Dendritic cell treated with granulocyte-macrophage colony-stimulating factor and Interleukin-4, amounts not matched to agents 40 ng/mL and 50 ng/mL, for 4 days (primary cell): ENCODE measurements at regions not wholly inside any gene's neighbourhood (a gene's known extent, or its start where the extent isn't known, plus 50 kb on each side); places are given as distances from the start of the nearest gene placed in this dataset.

Experiments used
- H3K27ac Mint-ChIP-seq: one replicate; pipeline ENCODE4 v1.8.0; 2022; ENCODE audit warnings: mild to moderate bottlenecking, mixed read lengths
- H3K27me3 Mint-ChIP-seq: one replicate; pipeline ENCODE4 v1.8.0; 2022; ENCODE audit warnings: mild to moderate bottlenecking, mixed read lengths
- H3K36me3 Mint-ChIP-seq: one replicate; pipeline ENCODE4 v1.8.0; 2022; ENCODE audit warnings: low read depth, mixed read lengths
- H3K4me1 Mint-ChIP-seq: one replicate; pipeline ENCODE4 v1.8.0; 2022; ENCODE audit warnings: low read depth, mixed read lengths
- H3K4me3 Mint-ChIP-seq: one replicate; pipeline ENCODE4 v1.8.0; 2022; ENCODE audit warnings: mild to moderate bottlenecking, moderate library complexity, mixed read lengths
- H3K9me3 Mint-ChIP-seq: one replicate; pipeline ENCODE4 v1.8.0; 2022; ENCODE audit warnings: mixed read lengths
- intact Hi-C: fragments of 100-400 bp; cut with micrococcal nuclease; formaldehyde crosslinking; loops from one replicate; pipeline ENCODE4 v1.15.0; 2022

GRCh38 chrX:118198577-118198976 lies 82.0 kb upstream of the KLHL13 start:
- Mint-ChIP-seq H3K4me1 (no peaks in the 10 kb centered on the region), H3K36me3 (no peaks in the 10 kb centered on the region), H3K27me3 (no peaks in the 10 kb centered on the region), H3K9me3 (no peaks in the 10 kb centered on the region), H3K4me3 (no peak overlapping the region), H3K27ac (no peak overlapping the region)
- intact Hi-C loops: no loop called here

DNA sequence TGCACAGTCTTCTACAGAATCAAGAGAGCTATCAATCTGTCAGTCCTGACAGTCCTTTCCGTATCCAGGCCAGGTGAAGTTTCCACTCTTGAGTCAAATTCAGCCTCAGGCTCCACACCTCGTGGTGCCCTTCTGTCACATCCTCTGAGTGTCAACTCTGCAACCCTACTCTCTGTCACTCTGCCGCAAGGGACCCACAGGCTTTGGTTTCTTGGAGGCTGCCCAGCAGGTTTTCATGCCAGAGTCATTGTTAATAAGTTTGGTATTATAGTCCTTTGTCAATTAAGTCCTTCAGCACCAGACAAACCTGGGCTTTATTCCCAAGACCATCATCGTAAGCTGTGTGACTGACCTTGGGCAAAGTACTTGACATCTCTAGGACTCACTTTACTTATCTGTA lies 83.4 kb upstream of the KLHL13 start:
- intact Hi-C loops: no loop called here
- H3K4me1 Mint-ChIP-seq: no peaks in the 10 kb centered on the region
- no peak overlapping the region for H3K4me3 Mint-ChIP-seq
- no peaks in the 10 kb centered on the region for H3K36me3 Mint-ChIP-seq
- no peaks in the 10 kb centered on the region for H3K27me3 Mint-ChIP-seq
- H3K9me3 Mint-ChIP-seq: no peaks in the 10 kb centered on the region
- H3K27ac Mint-ChIP-seq: no peak overlapping the region

GRCh38 chrX:118205421-118206395 lies 89.1 kb upstream of the KLHL13 start:
- H3K36me3 Mint-ChIP-seq: no peaks in the 10 kb centered on the region

GRCh38 chrX:118207831-118208453 lies 91.3 kb upstream of the KLHL13 start:
- peaks cover 25% of the 10 kb centered on the region for H3K4me1 Mint-ChIP-seq
- H3K27me3 Mint-ChIP-seq: peaks cover 9% of the 10 kb centered on the region
- H3K4me3 Mint-ChIP-seq: no peak overlapping the region
- H3K27ac Mint-ChIP-seq: no peak overlapping the region
- no peaks in the 10 kb centered on the region for H3K36me3 Mint-ChIP-seq
- intact Hi-C loops: no loop called here
- no peaks in the 10 kb centered on the region for H3K9me3 Mint-ChIP-seq

More at GRCh38 chrX:118205421-118206395, 89.1 kb upstream of the KLHL13 start:
- peaks cover 5% of the 10 kb centered on the region for H3K4me1 Mint-ChIP-seq
- H3K27me3 Mint-ChIP-seq: peaks cover 5% of the 10 kb centered on the region
- H3K9me3 Mint-ChIP-seq: no peaks in the 10 kb centered on the region
- no peak overlapping the region for H3K27ac Mint-ChIP-seq
- intact Hi-C loops: no loop called here
- H3K4me3 Mint-ChIP-seq: no peak overlapping the region

DNA sequence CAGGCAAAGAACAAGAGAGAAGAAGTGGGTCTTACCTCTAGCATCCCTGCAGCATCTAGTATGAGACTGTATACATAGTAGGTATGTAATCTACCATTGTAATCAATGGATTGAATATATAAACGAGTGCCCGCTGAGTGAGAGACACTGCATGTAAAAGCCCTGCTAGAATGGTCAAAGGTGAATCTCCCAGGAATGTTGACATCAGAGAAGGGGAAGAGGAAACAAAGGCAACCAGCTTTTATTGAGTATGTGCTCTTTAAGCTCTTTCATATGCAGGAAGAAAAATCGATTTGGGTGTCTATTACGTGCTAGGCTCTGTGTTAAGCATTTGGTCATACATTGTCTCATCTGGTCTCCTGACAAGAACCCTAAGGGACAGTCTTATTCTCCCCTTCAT lies 91.9 kb upstream of the KLHL13 start:
- peaks cover 27% of the 10 kb centered on the region for H3K4me1 Mint-ChIP-seq
- H3K27me3 Mint-ChIP-seq: peaks cover 9% of the 10 kb centered on the region
- H3K9me3 Mint-ChIP-seq: no peaks in the 10 kb centered on the region
- H3K36me3 Mint-ChIP-seq: no peaks in the 10 kb centered on the region
- H3K4me3 Mint-ChIP-seq: no peak overlapping the region
- intact Hi-C loops: no loop called here
- H3K27ac Mint-ChIP-seq: no peak overlapping the region

DNA sequence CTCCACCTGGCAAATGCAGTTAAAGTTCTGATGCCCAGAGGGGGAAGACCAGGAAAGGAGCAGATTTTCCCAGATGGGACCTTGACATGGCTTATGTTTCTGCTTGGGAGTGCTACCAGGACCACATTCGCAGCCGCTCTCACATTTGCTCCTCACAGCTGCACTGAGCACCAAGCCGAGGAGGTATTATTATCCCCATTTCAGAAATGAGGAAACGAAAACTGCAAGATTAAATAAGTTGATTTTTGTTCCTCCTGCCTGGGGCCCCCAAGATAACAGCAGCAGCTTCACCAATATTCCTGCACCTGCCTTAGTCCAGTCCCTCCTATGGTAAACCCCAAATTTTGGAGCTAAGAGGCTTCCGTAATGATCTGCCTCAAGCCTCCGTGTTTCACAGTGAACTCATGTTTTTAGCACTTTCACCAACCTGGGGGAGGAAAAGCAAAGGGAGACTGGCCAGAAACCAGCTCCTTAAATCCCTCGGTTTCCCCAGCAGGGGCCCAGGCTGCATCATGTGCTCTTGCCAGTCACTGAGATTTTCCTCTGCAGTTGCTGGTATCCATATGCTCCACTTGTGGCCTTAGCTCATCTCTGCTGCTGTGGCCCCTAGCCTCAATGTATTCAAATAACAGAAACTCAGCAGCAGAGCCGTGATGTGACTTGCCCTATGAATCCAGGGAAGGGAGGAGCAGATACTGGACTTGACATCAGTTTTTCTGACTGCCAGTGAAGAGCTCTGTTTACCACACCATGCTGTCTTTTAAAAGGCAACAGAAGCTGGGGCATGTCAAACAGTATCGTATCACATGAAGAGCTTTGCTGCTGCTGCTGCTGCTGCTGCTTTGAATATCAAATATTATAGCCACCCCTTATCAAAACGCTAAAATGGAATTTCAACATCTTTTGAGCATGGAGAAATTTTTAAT lies 95.5 kb upstream of the KLHL13 start:
- Mint-ChIP-seq H3K27ac (peak overlapping the region; percentile 56), H3K36me3 (no peaks in the 10 kb centered on the region), H3K27me3 (peaks cover 13% of the 10 kb centered on the region), H3K4me3 (peak overlapping the region; percentile 2), H3K4me1 (peaks cover 45% of the 10 kb centered on the region), H3K9me3 (no peaks in the 10 kb centered on the region)
- intact Hi-C loops: no loop called here

- H3K9me3 Mint-ChIP-seq: no peaks in the 10 kb centered on the region
- H3K27ac Mint-ChIP-seq: peak overlapping the region; percentile 56
Observed at GRCh38 chrX:118212817-118213183, 96.2 kb upstream of the KLHL13 start.

DNA sequence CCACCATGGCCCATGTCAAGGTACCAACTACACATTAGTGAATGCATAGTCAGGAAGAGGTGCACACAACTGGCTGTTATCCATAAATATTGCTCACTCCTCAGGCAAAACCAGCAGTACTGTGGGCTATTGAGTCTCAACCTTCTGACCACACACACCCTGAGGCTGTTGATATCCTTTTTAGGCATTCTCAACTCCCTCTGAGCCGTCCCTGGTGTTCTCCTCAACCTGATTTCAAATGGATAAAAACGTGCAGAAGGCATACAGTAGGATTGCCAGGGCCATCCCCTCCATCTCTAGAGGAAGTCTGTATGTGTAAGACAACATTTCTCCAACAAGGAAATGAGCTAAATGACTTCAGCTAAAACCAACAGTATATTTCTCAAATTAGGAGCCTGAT lies 98.7 kb upstream of the KLHL13 start:
- Mint-ChIP-seq H3K4me1 (peaks cover 43% of the 10 kb centered on the region), H3K36me3 (no peaks in the 10 kb centered on the region), H3K9me3 (no peaks in the 10 kb centered on the region), H3K27me3 (peaks cover 11% of the 10 kb centered on the region), H3K27ac (peak overlapping the region; percentile 37), H3K4me3 (no peak overlapping the region)
- intact Hi-C loops: no loop called here

More at GRCh38 chrX:118212817-118213183, 96.2 kb upstream of the KLHL13 start:
- H3K27me3 Mint-ChIP-seq: peaks cover 13% of the 10 kb centered on the region
- H3K4me3 Mint-ChIP-seq: no peak overlapping the region
- intact Hi-C loops: no loop called here
- H3K36me3 Mint-ChIP-seq: no peaks in the 10 kb centered on the region
- peaks cover 45% of the 10 kb centered on the region for H3K4me1 Mint-ChIP-seq

DNA sequence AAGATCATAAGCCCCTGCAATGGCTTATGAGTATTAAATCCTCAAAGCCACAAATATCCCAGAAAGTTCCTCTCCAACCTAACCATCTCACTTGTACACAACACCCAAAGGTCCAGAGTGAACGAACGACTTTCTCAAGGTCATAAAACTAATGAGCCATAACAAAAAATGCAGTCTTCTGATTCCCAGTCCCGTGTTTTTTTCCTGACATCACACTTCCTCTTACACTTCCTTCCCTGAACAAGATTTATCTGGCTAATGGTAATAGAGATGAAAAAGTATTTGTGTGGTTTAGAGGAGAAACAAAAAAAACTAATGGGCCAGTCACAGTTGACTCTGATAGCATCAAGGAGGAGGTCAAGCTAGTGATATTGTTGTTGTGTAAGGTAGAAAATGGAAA lies 99.5 kb upstream of the KLHL13 start:
- peak overlapping the region; percentile 37 for H3K27ac Mint-ChIP-seq
- H3K27me3 Mint-ChIP-seq: peaks cover 4% of the 10 kb centered on the region
- no peaks in the 10 kb centered on the region for H3K36me3 Mint-ChIP-seq
- H3K4me1 Mint-ChIP-seq: peaks cover 36% of the 10 kb centered on the region
- no peak overlapping the region for H3K4me3 Mint-ChIP-seq
- no peaks in the 10 kb centered on the region for H3K9me3 Mint-ChIP-seq
- intact Hi-C loops: no loop called here

GRCh38 chrX:118216509-118216908 lies 99.9 kb upstream of the KLHL13 start:
- intact Hi-C loops: no loop called here
- H3K9me3 Mint-ChIP-seq: no peaks in the 10 kb centered on the region
- no peak overlapping the region for H3K4me3 Mint-ChIP-seq
- no peaks in the 10 kb centered on the region for H3K36me3 Mint-ChIP-seq
- H3K27me3 Mint-ChIP-seq: peaks cover 4% of the 10 kb centered on the region
- H3K27ac Mint-ChIP-seq: peak overlapping the region; percentile 37
- peaks cover 34% of the 10 kb centered on the region for H3K4me1 Mint-ChIP-seq

DNA sequence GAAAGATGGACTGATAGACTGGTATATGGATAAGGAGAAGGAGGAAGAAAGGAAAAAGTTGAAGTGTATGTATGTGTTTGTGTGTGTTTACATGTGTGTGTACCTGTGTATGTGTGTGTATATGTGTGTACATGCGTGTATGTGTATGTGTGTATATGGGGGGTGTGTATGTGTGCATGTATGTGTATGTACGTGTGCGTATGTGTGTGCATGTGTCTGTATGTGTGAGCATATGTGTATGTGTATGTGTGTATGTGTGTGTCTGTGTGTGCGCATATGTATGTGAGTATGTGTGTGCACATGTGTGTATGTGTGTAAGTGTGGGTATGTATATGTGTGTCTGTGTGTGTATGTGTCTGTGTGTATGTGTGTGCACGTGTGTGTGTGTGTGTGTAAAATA lies 101.5 kb upstream of the KLHL13 start:
- no peak overlapping the region for H3K4me3 Mint-ChIP-seq
- intact Hi-C loops: no loop called here
- H3K27me3 Mint-ChIP-seq: peaks cover 4% of the 10 kb centered on the region

GRCh38 chrX:118218940-118219339 lies 102.3 kb upstream of the KLHL13 start:
- Mint-ChIP-seq H3K27me3 (peaks cover 4% of the 10 kb centered on the region), H3K27ac (no peak overlapping the region), H3K9me3 (no peaks in the 10 kb centered on the region), H3K36me3 (no peaks in the 10 kb centered on the region), H3K4me3 (no peak overlapping the region), H3K4me1 (peaks cover 18% of the 10 kb centered on the region)
- intact Hi-C loops: no loop called here

More for the DNA sequence above, 101.5 kb upstream of the KLHL13 start:
- peaks cover 19% of the 10 kb centered on the region for H3K4me1 Mint-ChIP-seq
- no peaks in the 10 kb centered on the region for H3K36me3 Mint-ChIP-seq
- no peaks in the 10 kb centered on the region for H3K9me3 Mint-ChIP-seq
- no peak overlapping the region for H3K27ac Mint-ChIP-seq

GRCh38 chrX:118219866-118220265 lies 103.3 kb upstream of the KLHL13 start:
- H3K4me3 Mint-ChIP-seq: no peak overlapping the region
- H3K9me3 Mint-ChIP-seq: no peaks in the 10 kb centered on the region
- intact Hi-C loops: no loop called here
- peaks cover 16% of the 10 kb centered on the region for H3K4me1 Mint-ChIP-seq
- no peak overlapping the region for H3K27ac Mint-ChIP-seq
- no peaks in the 10 kb centered on the region for H3K36me3 Mint-ChIP-seq
- peaks cover 2% of the 10 kb centered on the region for H3K27me3 Mint-ChIP-seq
